ENCODE measurements at regions not wholly inside any gene's neighbourhood (a gene's known extent, or its start where the extent isn't known, plus 50 kb on each side); places are given as distances from the start of the nearest gene placed in this dataset.
"Not testable (repeated sequence)": the region's sequence is repeated elsewhere in the genome, so short reads cannot be mapped to it uniquely, and the experiment has no call there.

DNA sequence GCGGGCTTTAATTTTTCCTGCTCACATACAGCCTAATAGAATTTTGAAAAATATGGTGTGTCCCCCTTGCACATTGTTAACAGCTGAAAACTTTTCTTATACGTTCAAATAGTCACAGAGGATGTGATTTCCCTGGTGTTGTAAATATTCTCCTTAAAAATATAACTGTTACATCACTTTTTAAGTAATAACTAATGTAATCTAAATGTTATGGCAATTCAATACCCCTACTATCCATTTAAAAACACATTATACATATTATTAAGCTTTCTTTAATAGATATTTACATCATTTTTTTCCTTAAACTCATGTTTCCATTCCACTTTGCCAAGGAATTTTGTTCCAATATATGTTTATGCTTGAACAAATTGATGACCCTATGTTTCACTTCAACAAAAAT lies 85.5 kb upstream of the S1PR1 start:
- no peak for DNase-seq

DNA sequence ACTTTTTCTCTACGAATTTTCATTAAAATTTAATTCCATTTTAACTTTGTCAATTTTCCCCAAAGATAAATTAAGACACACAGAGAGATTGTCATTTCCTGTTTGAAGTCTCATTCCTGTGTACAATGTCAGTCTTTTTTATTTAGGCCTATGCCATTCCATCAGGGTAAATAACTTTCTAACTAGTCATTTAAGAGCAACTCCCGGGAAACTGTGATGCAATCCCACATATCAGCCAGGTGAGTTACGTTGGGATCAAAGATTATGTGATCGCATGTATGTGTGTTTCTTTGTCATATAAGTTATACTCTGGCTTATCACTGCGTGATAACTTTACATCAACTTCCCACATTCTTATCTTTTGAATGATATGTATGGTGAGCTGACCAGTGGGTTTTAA lies 86.1 kb upstream of the S1PR1 start:
- DNase-seq, result no peak

DNA sequence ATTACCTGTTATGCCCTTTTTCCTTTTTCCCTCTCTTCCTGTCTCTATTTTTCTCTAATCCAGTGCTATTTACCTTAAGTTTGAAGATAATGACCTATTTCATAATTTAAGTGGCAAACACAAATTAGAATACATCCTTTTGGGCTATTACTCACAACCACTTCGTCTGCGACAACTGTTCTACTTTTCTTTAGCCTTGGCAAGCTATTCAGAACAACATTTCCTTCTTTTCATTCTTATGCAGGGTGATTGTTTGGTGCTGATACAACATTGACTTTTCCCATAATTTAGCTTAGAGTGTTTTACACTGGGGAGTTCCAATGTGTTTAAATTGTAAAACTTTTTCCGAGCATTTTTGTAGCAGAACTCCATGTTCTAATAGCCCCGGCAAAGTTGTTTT lies 86.6 kb upstream of the S1PR1 start:
- DNase-seq, result no peak

DNA sequence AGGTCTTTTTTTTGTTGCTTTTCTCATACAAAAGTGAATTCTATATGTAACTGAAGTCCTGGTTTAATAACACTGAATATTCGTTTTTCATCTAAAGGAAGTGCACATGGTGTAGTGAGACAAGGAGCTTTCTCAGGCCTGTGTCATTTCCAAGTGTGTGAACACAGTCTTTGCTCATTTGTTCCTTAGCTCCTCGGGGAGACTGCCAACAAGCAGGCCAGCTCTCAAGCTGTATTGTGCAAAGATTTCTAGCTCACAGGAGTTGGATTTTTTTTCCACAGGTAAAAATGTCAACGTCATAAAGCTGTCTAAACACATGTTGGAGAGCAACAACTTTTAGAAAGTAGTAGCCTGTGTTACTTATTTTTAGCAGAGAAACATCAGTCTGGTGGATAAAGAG lies 87.8 kb upstream of the S1PR1 start:
- DNase-seq, result no peak

DNA sequence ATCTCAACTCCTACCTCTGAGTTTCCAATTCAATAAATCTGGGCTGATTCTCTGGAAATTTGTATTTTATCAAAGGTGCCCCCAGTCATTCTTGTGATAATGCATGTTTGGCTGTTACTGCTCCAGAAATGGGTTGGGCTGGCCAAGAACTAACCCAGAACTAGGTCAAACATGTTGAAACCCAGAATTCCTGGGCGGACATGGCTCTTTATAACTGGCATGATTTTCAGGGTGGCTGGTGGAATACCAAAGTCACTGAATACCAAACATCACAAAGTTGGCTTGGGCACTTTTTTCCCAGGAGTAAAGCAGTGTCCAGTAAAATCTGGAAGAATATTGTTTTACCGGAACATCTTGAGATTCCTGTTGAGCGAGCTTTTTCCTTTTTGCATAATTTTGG lies 89.4 kb upstream of the S1PR1 start:
- DNase-seq, result no peak

DNA sequence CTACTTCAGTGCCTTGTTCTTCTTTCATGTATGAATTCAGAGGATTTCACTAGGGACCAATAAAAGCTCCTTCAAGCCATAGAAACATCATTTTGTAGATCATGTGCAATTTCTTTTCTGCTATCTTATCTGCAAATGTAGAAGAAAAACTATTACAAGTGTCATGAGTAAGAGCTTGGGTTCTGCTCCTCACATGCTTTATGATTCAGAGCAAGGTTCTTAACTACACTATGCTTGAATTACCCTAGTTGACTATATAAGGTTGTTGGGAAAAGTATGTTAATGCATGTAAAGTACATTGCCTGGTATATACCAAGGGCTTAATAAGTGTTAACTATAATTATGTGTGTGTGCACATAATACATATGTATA lies 91.4 kb upstream of the S1PR1 start:
- DNase-seq, result no peak

DNA sequence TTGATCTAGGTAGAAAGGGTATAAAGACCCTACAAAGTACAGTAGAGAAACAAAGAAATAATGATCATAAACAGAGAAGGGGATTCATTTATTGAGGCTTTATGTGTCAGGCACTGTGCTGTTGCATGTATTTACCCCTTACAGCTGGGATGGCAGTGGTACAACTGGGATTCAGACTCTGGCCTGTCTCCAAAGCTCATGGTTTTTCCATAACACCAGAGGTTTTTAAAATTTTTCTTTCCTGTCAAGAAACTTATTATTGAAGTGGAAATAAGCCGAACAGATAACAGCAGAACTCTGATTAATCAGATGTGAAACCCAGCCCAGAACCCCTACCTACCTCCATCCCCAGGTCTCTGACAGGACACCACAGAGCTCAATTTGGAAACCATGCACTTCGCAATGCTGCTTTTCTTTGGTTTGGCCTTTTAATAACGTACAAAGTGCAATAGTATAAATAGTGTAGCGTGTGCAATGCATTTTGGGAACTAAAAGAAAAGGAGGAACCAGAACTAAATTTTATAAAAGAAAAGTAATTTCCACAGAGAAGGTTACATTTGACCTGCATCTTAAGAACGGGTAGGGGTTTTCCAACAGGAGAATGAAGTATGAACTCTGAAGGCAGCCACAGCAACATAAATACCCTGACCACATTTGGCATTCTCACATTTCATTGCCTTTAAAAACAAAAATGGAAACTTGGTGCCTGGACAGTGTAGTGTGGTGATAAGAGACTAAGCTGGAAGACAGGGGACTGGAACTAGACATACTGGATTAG lies 92.0 kb upstream of the S1PR1 start:
- DNase-seq, result no peak

DNA sequence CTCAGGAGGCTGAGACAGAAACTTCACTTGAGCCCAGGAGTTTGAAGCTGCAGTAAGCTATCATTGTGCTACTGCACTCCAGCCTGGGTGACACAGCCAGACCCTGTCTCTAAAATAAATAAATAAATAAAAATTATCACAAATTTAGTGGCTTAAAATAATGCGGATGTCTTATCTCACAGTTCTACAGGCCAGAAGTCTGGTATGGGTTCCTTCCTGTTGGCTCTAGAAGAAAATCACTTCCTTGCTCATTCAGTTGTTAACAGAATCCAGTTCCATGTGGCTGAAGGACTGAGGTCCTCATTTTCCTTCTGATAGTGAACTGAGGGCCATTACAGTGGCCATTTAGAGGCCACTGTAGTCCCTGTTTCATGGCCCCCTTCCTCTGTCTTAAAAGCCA lies 94.6 kb upstream of the S1PR1 start:
- no peak for DNase-seq

DNA sequence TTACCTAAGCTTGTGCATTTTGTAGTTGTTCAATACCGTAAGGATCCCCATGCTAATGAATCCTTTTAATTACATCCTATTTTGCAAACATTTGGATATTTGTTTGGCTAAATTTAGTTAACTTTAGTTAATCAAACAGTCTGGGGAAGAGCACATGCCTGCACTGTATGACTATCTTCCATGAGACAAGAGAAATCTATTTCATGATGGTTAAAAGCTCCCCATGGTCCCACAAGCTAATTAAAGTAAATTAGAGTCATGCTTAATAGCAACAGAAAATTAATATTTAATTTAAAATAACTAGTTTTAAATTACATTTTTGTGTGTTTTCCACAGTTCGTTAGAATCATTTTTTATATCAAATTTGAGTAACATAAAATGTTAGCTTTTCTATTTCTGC lies 95.4 kb upstream of the S1PR1 start:
- DNase-seq, result no peak

DNA sequence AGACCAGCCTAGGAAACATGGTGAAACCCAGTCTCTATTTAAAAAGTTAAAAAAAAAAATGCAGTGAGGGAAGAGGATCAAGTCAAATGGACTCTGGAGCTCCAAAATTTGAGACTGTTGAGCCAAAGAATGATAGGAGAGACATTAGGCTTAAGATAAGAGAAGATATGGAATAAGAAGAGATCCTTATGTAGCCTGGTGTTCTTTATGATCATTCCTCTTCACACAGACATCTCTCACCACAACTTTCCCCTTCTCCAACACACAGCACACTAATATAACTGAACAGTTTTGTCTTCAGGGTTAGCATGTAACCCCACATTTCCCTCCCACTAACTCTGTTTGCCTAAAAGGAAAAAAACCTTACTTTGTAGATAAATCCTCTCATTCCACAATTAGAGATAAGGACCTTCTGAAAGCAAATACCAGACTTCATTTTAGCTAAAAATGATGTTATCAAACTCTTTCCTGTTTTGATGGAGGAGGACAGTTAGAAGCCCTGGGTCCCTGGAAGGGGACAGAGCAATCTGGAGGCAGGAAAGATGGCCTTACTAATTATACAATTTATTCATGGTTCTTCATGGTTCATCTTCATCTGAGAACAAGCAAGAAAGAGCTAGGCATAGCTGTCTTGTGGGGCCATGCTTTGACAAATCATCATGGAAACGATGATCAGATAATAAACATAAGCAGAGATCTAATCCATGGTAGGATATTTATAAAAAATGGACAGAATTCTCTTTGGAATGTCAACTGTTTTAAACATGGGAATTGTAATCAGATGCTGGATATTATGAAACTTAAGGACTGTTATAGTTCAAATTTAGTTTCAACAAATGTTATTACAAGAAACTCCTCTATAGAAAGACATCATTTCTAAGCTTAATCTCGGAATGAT lies 96.7 kb upstream of the S1PR1 start:
- DNase-seq, result no peak

DNA sequence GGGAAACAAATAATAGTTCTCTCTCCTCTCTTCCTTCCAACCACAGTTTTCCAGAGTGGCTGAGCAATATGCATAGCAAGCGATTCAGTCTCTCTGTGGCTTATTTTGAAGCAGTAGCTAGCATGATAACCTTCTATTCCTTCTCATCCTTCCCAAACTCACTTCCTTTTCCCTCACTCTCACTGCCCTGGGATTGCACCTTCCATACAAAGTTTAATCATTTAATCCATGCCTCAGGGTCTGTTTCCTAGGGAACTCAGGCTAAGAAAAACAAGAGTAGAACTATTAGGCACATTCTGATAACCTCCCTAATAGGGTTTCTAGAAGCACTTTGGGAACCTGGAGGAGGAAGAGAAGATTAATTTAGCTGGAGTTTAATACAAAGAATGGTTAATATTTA lies 97.7 kb upstream of the S1PR1 start:
- no peak for DNase-seq

DNA sequence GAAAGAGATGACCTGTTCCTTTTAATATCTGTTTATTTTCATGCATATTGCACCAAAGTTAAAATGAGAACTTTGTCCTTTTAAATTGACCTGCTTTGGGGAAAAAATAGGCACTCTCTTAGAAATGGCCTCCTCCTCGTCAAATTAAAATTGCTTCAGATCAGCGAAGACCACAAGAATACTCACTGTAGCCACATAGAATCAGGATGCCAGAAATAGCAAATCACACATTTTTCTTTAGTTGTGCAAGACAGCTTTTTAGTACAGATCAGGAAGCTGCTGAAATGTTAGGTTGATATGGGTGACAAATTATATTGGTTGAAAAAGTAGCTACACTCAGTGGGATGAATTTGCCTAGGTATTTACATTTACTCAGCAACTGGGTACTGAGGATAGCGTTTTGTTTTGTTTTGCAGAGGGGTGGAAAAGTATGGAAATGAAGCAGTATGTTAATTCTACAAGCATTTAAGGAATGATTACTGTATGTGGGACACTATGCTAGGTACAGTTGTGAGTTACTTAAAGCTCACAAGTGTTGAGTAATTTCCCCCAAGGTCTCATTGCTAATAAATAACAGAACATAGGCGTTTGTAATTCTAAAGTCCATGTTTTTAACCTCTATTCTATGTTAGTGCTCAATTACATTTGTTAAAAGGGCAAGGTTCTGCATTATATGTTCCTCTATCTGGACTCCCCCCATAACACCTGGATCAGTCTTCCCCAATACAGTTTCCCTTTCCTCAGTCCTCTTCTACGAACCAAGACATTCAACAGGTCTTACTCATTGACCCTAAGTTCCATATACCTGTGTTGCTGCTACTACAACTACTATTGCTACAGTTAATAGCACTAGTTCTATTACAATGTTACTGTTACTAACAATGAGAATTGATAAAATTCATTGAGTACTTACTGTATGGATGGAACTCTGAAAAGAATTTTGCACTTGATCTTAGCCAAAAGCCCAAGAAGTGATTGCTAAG lies 99.4 kb upstream of the S1PR1 start:
- DNase-seq, result peak; percentile 13

DNA sequence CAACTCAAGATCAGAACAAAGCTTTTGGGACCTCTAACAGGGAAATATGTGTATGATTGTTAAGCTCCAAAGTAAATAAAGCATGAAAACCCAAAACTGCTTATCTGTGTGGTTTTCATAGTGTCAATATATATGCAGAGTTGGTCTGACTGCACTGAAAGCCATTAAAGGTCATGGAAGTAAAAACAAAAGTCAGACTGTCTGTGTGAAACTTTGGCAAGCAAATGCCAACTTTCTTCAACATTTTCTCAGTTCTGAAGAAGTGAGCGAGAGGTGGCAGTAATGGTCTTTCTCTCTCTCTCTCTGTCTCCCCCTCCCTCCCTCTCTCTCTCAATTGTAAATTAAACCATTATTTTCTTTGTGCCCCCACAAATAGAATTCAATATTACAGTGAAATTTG lies 100.1 kb upstream of the S1PR1 start:
- no peak for DNase-seq

DNA sequence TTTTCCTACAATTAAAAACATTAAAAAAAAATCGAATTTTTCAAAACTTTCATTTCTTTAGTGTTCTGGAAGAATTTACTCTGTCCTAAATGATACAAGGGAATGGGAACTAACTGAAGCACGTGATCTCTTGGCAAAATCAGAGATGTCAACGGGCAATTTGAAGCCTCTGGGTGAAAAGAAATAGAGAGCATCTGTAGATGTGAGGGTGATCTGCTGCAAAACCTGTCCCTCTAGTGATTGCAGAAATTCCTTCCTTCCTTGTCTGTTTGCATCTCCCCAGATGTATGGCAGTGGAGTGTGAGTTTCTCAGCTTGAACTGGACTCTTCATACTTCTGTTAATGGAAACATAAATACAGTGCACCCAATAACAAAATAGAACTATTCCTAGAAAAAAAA lies 100.5 kb upstream of the S1PR1 start:
- no peak for DNase-seq

DNA sequence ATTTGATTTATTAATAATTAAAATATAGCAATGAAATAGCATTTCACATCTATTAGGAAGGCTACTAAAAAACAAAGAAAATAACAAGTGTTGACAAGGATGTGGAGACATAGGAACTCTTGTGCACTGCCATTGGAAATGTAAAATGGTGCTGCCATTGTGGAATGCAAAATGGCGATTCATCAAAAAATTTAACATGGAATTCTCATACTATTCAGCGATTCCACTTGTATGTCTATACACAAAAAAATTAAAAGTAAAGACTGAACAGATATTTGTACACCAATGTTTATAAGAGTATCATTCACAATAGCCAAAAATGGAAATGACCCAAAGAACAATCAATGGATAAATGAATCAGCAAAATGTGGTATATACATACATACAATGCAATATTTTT lies 101.3 kb upstream of the S1PR1 start:
- DNase-seq, result no peak

DNA sequence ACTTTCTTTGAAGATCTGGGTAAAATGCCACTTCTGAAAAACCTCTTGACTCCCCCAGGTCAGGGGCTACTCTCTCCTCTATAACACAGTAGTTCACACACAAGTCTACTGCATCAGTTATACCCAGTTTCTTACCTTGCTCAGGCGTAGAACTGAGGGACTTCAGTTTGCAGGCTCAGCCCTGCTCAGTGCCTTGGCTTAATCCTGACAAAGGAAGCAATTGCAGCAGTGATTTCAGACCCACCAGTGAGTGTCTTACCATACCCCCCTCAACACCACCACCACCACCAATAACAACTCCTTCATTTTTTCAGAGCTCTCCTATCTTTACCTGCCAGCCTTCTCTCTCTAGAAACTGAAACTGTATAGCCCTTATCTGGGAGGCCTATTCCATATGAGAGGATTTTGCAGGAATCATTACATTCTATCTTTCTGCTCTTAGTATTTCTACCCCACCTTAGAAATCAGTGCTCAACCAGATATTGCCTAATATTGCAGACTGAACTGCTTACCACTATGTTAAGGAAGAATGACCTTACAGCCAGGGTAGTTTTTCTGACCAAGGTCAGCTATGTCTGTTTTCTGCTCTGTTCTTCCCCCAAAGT lies 105.5 kb upstream of the S1PR1 start:
- no peak for DNase-seq

DNA sequence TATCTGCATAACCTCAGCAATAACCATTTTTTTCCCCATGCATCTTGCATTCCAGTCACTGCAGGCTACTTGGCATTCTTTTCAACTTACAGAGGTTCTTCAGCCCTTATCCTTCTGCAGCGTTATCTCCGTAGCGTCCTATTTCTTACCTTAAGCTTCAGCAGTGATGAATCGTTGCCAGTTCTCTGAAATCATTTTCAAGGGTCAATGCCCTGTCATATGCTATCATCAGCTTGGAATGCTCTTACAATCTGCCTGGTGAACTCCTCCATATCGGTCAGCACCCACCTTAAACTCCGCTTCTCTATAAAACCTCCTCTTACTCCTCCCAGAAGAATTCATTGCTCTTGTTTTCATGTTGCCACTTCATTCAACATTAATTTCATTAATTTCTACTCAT lies 105.1 kb upstream of the DPH5 start:
- no peak for DNase-seq

DNA sequence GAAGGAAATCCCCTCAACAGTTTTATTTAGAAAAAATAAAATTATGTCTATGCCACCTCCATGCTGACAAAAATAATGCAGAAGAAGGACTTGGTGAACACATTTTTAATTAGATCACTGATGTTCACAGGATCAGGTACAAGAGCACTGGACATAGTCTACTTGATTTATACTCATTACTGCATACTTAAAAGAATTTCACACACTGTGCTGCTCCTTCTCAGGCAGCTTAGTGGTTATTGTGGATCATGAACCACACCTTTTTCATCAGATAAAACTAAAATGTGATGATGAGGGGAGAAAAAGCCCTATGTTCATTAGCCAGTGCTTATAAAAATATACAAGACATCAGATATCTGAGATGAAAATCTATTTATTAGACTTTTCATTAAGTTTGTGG lies 103.3 kb upstream of the DPH5 start:
- no peak for DNase-seq

DNA sequence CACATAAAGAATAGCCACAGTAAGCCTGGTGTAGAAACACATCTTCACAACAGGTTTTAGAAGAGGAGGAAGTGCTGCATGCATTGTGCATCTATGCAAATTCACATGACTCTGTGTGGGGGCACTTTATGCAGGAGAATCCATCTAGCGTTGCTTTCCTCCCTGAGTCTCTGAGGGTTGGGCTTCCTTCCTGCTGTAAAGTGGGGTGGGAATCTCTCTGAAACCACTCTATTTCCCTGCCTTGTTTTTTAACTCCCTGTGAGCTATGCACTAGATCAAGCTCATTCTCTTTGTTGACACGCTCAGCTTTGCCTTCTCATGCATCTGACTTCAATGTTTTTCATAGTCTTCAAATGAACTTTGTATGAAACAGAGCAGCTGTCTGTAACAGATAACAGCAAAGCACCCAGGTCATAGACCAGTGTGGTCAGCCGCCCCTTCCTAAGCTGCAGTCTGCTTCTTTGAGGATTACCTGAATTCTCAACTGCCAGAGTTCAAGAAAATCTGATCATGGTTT lies 102.7 kb upstream of the DPH5 start:
- DNase-seq, result peak; percentile 69

DNA sequence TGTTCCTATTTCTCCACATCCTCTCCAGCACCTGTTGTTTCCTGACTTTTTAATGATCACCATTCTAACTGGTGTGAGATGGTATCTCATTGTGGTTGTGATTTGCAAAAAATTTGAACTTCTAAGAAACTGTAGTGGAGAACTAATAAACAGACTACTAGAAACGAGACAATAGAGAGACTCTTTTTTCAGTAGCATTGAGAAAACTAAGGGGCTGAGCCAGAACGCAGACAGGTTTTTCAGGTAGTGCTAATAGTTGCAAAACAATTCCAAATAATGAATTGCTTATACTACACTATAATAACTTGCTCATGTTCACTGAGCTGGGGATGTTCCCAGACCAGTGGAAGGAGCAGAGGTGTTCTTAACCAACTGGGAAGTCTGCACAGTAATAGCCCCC lies 98.8 kb upstream of the DPH5 start:
- DNase-seq, result no peak

DNA sequence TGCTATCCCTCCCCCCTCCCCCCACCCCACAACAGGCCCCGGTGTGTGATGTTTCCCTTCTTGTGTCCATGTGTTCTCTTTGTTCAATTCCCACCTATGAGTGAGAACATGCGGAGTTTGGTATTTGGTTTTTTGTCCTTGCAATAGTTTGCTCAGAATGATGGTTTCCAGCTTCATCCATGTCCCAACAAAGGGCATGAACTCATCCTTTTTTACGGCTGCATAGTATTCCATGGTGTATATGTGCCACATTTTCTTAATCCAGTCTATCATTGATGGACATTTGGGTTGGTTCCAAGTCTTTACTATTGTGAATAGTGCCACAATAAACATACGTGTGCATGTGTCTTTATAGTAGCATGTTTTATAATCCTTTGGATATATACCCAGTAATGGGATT lies 98.3 kb upstream of the DPH5 start:
- not testable (repeated sequence) for DNase-seq

DNA sequence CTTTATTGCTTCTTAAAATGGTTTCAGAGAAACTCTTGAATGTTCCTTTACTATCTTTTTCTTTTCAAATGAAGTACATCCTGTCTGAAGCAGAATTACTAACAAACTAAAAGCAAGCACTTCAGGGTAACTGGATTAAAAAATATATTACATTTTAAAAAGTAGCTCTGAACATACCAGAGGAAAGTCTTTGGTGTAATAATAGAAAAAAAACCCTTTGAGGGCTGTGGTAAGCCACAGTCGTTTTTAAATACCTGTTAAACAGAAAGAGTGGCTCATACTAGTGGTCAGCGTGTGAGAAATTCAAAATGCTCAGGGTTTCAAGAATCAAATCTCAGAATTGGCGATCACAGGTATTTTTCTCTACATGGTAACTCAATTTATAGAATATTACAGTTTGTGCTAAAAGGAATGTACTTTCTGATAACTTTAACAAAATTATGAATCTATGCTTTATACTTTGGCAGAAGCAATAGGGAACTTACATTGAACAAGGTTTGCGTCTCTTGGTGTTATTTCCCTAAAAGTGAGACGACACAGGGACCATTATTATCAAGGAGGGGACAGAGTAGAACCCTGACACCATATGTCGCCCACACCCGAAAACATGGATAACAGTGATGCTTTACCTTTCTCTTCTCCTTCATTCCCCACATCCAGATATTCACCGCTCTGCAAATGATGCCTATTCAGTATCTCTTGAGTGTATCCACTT lies 97.0 kb upstream of the DPH5 start:
- DNase-seq, result no peak
